HG02852 (cell line): ENCODE measurements at regions not wholly inside any gene's neighbourhood (a gene's known extent, or its start where the extent isn't known, plus 50 kb on each side); places are given as distances from the start of the nearest gene placed in this dataset.
"Not testable (repeated sequence)": the region's sequence is repeated elsewhere in the genome, so short reads cannot be mapped to it uniquely, and the experiment has no call there.

Experiments
- ATAC-seq: cut with Tn5 transposase; IDR thresholded peaks from one replicate; pipeline ENCODE4 v1.9.1; 2021; ENCODE audit warnings: mild to moderate bottlenecking, moderate library complexity; ENCODE audit not compliant: unreplicated experiment

DNA sequence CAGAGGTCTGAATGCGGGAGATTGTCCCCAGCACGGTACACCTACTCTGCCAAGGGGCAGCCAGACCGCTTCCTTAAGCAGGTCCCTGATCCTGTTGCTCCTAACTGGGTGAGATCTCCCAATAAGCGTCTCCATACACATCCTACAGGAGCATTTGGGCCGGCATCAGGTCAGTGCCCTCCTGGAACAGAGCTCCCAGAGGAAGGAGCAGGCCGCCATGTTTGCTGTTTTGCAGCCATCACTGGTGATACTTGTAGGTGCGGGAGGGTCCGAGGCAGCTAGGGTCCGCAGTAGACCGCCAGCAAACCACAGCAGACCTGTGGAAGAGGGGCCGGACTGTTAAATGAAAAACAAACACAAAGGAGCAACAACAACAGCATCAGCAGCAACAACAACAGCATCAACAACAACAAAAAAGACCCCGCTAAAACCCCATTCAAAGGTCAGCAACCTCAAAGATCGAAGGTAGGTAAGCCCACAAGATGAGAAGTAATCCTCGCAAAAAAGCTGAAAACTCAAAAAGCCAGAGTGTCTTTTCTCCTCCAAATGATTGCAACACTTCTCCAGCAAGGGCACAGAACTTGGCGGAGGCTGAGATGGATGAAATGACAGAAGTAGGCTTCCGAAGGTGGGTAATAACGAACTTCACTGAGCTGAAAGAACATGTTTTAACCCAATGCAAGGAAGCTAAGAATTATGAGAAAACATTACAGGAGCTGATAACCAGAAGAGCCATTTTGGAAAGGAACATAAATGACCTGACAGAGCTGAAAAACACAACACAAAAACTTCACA is 79.0 kb upstream of the CDH7 start:
- ATAC-seq, result no peak

- ATAC-seq, result not testable (repeated sequence)
These were observed 80.7 kb upstream of the CDH7 start for GRCh38 chr18:65670145-65670544.

- ATAC-seq, result no peak
These were observed 89.4 kb upstream of the CDH7 start for GRCh38 chr18:65661391-65661790.

DNA sequence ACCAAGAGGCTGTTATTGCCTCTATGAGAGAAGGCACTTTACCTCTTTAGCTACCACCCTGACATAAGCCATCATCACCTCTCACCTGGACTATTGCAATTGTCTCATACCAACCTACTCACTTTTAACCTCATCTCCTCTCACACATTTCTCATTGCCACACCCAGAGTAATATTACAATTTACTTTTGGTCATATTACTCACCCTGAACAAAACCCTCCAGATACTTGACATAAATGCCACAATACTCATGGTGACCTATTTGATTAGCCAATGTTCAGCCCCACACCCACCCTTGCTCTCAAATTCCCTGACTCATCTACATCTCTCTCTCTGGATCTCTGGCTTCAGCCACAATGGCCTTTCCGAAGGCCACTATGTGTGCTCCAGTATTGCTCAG is 90.9 kb upstream of the CDH7 start:
- no peak for ATAC-seq

DNA sequence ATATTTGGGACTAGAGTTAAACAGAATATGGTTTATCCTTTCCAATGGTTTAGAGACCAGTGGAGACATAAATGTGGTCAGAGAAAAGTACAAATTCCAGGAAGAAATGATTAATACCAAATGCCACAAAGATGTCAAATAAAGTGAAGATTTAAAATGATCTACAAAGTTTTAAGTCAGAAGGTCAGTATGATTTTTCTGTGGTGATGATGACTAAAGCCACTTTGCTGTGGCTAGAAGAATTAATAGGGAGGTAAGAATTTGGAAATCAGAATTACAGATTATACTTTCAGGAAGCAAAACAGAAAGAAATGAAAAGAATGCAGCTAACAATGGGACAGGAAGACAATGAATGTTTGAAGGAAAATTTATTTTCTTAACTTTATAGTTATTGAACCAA is 91.5 kb upstream of the CDH7 start:
- no peak for ATAC-seq

DNA sequence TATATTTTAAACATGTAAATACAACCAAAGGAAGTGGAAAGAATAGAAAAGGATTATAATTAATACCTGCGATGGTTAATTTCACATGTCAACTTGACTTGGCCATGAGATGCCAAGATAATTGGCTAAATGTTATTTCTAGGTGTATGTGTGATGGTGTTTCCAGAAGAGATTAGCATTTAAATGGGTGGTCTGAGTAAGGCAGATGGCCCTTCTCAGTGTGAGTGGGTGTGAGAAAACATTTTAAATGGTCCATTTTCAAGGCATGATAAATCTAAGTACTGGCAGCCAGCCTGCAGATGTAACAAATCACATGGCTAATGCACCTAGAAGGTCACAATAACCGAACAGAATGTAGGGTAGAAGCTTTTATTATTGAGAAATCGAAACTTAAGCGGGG is 99.6 kb upstream of the CDH7 start:
- no peak for ATAC-seq

- ATAC-seq, result no peak
These were observed 118.6 kb upstream of the CDH7 start for GRCh38 chr18:65632236-65632635.

DNA sequence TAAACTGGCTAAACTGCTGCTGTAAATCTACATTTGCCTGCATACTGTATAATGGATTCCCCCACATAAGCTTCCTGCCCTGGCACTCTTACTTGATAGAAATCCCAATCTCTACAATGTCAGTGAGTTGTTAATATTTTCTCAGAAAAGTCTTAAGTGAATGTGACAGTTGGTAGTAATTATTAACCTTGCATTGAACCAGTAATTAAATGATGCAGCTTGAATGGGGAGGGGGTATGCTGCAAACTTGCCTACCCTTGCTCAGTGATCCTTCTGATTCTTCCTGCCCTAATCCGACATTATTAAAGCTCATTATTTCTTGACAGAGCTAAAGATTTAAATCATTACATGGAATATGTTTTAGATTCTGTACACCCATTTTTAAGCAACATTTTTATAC is 119.0 kb upstream of the CDH7 start:
- ATAC-seq, result no peak

GRCh38 chr18:65628390-65628789 is 122.4 kb upstream of the CDH7 start:
- no peak for ATAC-seq

DNA sequence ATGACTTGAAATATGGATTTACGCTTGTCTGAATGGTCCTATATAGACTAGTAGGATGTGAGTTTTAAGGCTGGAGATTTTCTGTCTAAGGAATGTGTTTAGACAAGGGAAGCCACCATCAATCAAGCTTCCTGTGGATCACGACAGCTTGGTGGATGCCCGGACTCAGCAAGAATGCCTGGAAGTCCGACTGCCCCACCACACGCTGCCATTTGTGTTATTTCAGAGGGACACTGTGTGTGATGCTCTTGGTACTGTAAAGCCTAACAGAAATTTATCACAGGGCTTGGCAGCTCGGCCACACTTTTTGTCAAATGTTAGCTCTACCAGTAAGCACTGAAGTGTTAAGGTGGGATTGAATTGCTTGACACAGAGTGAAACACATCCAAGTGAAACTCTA is 127.1 kb upstream of the CDH7 start:
- ATAC-seq, result no peak

DNA sequence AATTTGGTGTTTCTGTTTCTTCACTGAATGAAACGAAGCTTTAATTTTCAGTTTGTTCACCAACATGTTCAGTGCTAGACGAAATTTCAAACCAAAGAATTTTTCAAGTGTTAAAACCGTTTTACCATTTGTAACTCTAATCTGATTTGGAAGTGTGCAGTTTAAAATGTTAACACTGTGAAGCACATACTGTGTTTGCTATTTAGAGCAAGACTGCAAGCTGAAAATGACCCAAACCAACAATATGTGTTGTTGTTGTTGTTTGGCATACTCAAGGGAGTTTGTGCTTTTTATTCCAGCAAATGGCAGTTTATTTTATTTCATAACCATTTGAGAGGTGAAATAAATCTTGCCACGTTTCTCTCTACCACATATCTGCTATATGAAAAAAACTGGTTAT is 128.4 kb upstream of the CDH7 start:
- ATAC-seq, result no peak

DNA sequence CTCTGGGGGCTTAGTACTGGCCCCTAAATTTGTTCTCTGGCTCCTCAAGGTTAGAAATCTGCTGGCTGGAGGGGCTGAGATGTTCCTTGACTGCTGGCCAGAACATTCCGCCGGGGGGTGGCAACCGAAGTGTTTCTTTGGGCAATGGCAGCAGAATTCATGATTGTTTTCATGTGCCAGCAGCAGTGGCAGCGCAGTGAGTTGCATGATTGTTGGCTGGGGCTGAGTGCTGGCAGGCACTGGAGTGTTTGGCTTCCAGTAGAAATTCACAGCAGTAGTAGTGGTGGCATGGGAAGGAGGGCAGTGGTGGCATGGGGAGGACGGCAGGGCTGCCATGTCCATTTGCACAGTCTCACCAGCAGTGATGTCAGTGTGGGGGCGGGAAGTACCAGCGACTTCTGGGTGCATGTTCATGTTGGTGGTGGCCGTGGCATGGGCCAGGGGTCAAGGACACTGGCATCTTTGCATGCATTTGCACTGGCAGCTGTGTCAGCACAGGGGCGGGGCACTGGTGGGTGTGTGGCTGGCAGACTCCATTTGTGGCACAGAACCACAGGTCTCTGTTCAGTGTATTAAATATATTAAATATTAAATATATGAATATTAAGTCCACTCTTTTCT is 130.6 kb upstream of the CDH7 start:
- no peak for ATAC-seq

- no peak for ATAC-seq
These were observed 139.9 kb upstream of the CDH7 start for GRCh38 chr18:65610939-65611338.

DNA sequence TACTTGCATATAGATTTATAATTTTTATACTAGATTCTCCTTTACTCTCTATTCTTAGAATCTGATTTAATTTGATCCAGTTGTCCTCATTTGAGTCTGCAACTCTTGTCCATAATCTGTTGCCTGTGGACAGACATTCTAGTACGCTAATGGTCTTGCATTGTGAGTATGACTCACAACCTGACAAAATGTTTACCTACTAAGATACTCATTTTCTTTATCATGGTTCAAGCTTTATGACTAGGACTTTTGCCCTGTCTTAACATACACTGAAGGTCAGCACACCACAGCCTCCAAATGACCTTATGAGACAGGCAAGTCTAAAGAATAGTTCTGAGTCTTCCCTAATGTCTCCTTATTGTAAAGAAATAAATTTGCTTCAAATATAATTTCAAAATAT is 142.3 kb upstream of the CDH7 start:
- ATAC-seq, result no peak

- no peak for ATAC-seq
These were observed 143.7 kb upstream of the CDH7 start for GRCh38 chr18:65607161-65607560.

DNA sequence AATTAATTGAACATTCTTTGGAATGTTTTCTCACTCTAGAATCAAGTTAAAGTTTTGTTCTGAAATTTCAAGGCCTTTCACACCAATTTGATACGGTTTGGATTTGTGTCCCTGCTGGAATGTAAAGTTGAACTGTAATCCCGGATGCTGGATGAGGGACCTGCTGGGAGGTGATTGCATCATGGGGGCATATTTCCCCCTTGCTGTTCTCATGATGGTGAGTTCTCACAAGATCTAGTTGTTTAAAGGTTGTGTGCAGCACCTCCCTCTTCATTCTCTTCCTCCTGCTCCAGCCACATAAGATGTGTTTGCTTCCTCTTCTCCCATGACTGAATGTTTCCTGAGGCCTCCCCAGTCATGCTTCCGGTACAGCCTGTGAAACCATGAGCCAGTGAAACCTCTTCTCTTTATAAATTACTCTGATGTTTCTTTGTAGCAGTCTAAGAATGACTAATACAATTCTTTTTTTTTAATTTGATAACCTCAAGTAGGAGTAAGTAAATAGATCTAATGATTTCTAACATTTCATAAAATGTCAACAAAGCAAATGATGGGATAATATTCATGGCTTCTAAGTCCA is 144.2 kb upstream of the CDH7 start:
- ATAC-seq, result no peak

DNA sequence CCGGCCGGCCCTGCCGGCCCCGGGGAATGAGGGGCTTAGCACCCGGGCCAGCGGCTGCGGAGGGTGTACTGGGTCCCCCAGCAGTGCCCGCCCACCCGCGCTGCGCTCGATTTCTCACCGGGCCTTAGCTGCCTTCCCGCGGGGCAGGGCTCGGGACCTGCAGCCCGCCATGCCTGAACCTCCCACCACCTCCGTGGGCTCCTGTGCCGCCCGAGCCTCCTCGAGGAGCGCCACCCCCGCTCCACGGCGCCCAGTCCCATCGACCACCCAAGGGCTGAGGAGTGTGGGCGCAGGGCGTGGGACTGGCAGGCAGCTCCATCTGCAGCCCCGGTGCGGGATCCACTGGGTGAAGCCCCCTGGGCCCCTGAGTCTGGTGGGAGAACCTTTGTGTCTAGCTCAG is 145.5 kb upstream of the CDH7 start:
- ATAC-seq, result not testable (repeated sequence)

GRCh38 chr18:65601775-65602174 is 149.0 kb upstream of the CDH7 start:
- ATAC-seq, result no peak

DNA sequence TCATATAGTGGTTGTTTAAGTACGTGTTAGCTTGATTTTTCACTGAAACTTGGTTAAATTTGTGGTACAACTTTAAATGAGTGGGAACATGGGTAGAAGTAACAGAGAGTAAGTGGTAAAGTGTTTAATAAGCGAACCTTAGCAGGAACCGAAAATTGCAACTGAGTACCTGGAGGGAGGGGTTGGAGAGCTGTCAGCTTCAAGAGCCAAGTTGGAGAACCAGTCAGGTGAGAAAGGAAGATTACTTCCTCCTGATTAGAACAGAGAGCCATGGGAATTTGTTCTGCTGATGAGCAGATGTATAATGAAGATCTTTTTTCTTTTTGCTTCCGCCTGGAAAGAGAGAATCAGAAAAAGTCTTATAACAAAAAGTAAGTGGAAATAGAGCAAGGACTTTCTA is 158.4 kb upstream of the CDH7 start:
- ATAC-seq, result no peak

DNA sequence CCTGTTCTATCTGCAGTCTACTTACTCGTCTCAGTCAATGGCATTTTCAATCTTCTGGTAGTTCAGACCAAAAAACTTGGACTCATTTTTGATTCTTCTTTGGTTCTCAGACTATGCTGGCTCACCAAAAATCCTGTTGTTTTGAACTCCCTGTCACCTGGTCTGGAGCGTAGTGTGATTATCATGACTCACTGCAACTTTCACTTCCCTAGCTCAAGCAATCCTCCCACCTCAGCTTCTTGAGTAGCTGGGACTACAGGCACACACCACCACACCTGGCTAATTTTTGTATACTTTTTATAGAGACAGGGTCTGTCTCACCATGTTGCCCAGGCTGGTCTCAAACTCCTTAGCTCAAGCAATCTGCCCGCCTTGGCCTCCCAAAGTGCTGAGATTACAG is 163.3 kb upstream of the CDH7 start:
- no peak for ATAC-seq

DNA sequence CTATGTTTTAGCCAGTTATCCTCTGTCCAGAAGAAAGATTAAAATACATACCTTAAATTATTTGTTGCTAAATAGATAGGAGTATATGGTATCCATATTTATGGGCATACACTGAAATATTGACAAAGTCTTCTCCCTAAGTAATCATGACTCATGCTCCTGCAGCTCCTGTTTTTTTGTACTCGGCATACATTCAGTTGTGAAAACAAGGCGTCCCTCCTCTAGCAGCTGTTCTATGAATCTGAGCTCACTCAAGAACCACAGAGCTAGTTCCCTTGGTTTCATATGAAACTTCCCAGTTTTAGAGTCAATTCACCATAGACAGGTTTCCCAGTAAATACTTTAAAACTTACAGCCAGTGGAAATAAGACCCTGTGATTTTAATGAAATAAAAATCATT is 168.7 kb upstream of the CDH7 start:
- ATAC-seq, result not testable (repeated sequence)

DNA sequence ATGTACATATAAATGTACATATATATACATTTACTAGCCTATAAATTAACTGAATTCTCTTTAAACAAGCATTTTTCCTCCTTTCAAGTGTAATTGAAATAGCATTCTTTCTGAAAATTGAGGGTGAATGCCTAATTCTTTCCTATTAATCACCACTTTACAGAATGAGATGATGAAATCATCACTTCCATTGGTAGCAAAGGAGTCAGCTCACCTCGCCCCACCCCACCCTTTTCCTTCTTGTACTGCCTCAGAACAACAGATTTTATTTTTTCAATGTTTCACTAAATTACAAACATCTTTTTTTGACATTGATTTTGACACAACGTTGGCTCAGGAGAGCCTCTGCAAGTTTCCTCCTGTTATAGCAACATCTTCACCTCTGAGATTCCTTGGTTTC is 181.9 kb upstream of the CDH7 start:
- no peak for ATAC-seq
